Mesendoderm (in vitro differentiated cells): ENCODE measurements at regions not wholly inside any gene's neighbourhood (a gene's known extent, or its start where the extent isn't known, plus 50 kb on each side); places are given as distances from the start of the nearest gene placed in this dataset.

Source experiments
- DNase-seq: peaks from one replicate; pipeline ENCODE4 v3.0.0; 2013
- H2AK5ac ChIP-seq: 2 replicates; pipeline ENCODE4 v1.6.1; 2013; ENCODE audit warnings: low read length, inconsistent platforms
- H2BK120ac ChIP-seq: 2 replicates; pipeline ENCODE4 v1.6.1; 2013; ENCODE audit warnings: low read depth, mild to moderate bottlenecking, low read length, moderate library complexity, mixed read lengths
- H2BK15ac ChIP-seq: replicated peaks from 2 replicates; pipeline ENCODE4 v1.6.1; 2013; ENCODE audit warnings: low read depth, mild to moderate bottlenecking, moderate library complexity
- H2BK5ac ChIP-seq: 2 replicates; pipeline ENCODE4 v1.6.1; 2013; ENCODE audit warnings: low read length, inconsistent platforms
- H3K18ac ChIP-seq: 2 replicates; pipeline ENCODE4 v1.6.1; 2013; ENCODE audit warnings: mild to moderate bottlenecking, low read length, mixed read lengths
- H3K23ac ChIP-seq: one replicate; pipeline ENCODE4 v1.6.1; 2013; ENCODE audit warnings: low read length
- H3K27ac ChIP-seq: 2 replicates; pipeline ENCODE4 v1.5.1; 2013; ENCODE audit warnings: low read depth, mild to moderate bottlenecking, inconsistent platforms, low read length, moderate library complexity
- H3K27me3 ChIP-seq: 2 replicates; pipeline ENCODE4 v1.6.1; 2013; ENCODE audit warnings: low read length, control low read depth, mild to moderate bottlenecking, inconsistent platforms; ENCODE audit not compliant: insufficient read depth, poor library complexity
- H3K36me3 ChIP-seq: 2 replicates; pipeline ENCODE4 v1.6.1; 2013; ENCODE audit warnings: low read length, inconsistent platforms; ENCODE audit not compliant: control insufficient read depth, insufficient read depth
- H3K4ac ChIP-seq: one replicate; pipeline ENCODE4 v1.6.1; 2013; ENCODE audit warnings: low read depth, mild to moderate bottlenecking, low read length, moderate library complexity
- H3K4me1 ChIP-seq: 2 replicates; pipeline ENCODE4 v1.6.1; 2013; ENCODE audit warnings: low read depth, low read length, inconsistent platforms; ENCODE audit not compliant: control insufficient read depth
- H3K4me2 ChIP-seq: 2 replicates; pipeline ENCODE4 v1.6.1; 2013; ENCODE audit warnings: low read length
- H3K4me3 ChIP-seq: 2 replicates; pipeline ENCODE4 v1.5.1; 2013; ENCODE audit warnings: mild to moderate bottlenecking, low read length
- H3K56ac ChIP-seq: one replicate; pipeline ENCODE4 v1.6.1; 2013; ENCODE audit warnings: low read length
- H3K79me1 ChIP-seq: 2 replicates; pipeline ENCODE4 v1.6.1; 2013; ENCODE audit warnings: low read length, inconsistent platforms
- H3K79me2 ChIP-seq: 2 replicates; pipeline ENCODE4 v1.6.1; 2013; ENCODE audit warnings: mild to moderate bottlenecking, low read length; ENCODE audit not compliant: control insufficient read depth, insufficient read depth
- H3K9ac ChIP-seq: 2 replicates; pipeline ENCODE4 v1.6.1; 2013; ENCODE audit warnings: low read length, inconsistent platforms
- H4K5ac ChIP-seq: one replicate; pipeline ENCODE4 v1.6.1; 2013; ENCODE audit warnings: low read length
- H4K8ac ChIP-seq: one replicate; pipeline ENCODE4 v1.6.1; 2013; ENCODE audit warnings: low read depth, mild to moderate bottlenecking, control low read depth, low read length, moderate library complexity
- WGBS: extraction: QIAGEN DNeasy Blood & Tissue Kit; methylation state at CpG from one replicate; pipeline ENCODE4 v1.1.7; 2013; ENCODE audit warnings: low lambda C conversion rate, missing lambda C conversion rate; ENCODE audit not compliant: insufficient coverage; ENCODE audit errors: extremely low coverage; 5-methylcytosine and 5-hydroxymethylcytosine counted together

GRCh38 chr21:28805885-28806284 is 186.8 kb downstream of the LTN1 start:
- Histone ChIP-seq H3K4me2 (no peak overlapping the region), H3K79me1 (no peaks in the 10 kb centered on the region), H2BK15ac (no peak overlapping the region), H3K23ac (no peak overlapping the region), H3K18ac (no peak overlapping the region), H2BK5ac (no peak overlapping the region), H3K36me3 (no peaks in the 10 kb centered on the region), H2AK5ac (no peak overlapping the region), H3K4me1 (no peaks in the 10 kb centered on the region), H3K27me3 (no peaks in the 10 kb centered on the region), H3K27ac (no peak overlapping the region), H3K79me2 (no peaks in the 10 kb centered on the region), H3K4me3 (no peak overlapping the region), H4K8ac (no peak overlapping the region), H2BK120ac (no peak overlapping the region), H3K56ac (no peak overlapping the region), H3K9ac (no peak overlapping the region), H4K5ac (no peak overlapping the region), H3K4ac (no peak overlapping the region)
- DNase-seq: no peak
- no CpG with 5 or more reads among the region's 4 CpGs for WGBS

GRCh38 chr21:28804089-28804670 is 188.5 kb downstream of the LTN1 start:
- no peak overlapping the region for H3K4me2 ChIP-seq
- no peak overlapping the region for H4K5ac ChIP-seq
- H3K4me3 ChIP-seq: no peak overlapping the region
- no peak overlapping the region for H2BK5ac ChIP-seq
- no peak overlapping the region for H3K18ac ChIP-seq
- H3K4me1 ChIP-seq: no peaks in the 10 kb centered on the region
- no peak overlapping the region for H3K56ac ChIP-seq
- no peak overlapping the region for H3K9ac ChIP-seq
- H3K27me3 ChIP-seq: no peaks in the 10 kb centered on the region
- H3K27ac ChIP-seq: no peak overlapping the region
- no peak overlapping the region for H2AK5ac ChIP-seq
- H3K4ac ChIP-seq: no peak overlapping the region
- no peaks in the 10 kb centered on the region for H3K79me1 ChIP-seq
- H3K36me3 ChIP-seq: no peaks in the 10 kb centered on the region
- H4K8ac ChIP-seq: no peak overlapping the region
- WGBS: no CpG with 5 or more reads among the region's 3 CpGs
- no peak for DNase-seq
- H3K23ac ChIP-seq: no peak overlapping the region
- no peak overlapping the region for H2BK120ac ChIP-seq
- H2BK15ac ChIP-seq: no peak overlapping the region
- H3K79me2 ChIP-seq: no peaks in the 10 kb centered on the region

- Histone ChIP-seq H3K4me3 (no peak overlapping the region), H3K18ac (no peak overlapping the region), H3K4me1 (no peaks in the 10 kb centered on the region), H2BK5ac (no peak overlapping the region), H3K9ac (no peak overlapping the region), H3K79me1 (no peaks in the 10 kb centered on the region), H2BK120ac (no peak overlapping the region), H3K4me2 (no peak overlapping the region), H3K4ac (no peak overlapping the region), H4K5ac (no peak overlapping the region), H3K27ac (no peak overlapping the region), H3K27me3 (no peaks in the 10 kb centered on the region), H2AK5ac (no peak overlapping the region), H3K79me2 (no peaks in the 10 kb centered on the region), H3K36me3 (no peaks in the 10 kb centered on the region), H3K23ac (no peak overlapping the region), H2BK15ac (no peak overlapping the region), H4K8ac (no peak overlapping the region), H3K56ac (no peak overlapping the region)
- WGBS: no CpG with 5 or more reads among the region's 1 CpG
- no peak for DNase-seq
These were observed 190.8 kb downstream of the LTN1 start for GRCh38 chr21:28801906-28802305.

- H3K4me2 ChIP-seq: no peak overlapping the region
- H2BK120ac ChIP-seq: no peak overlapping the region
- H3K79me1 ChIP-seq: no peaks in the 10 kb centered on the region
- no peaks in the 10 kb centered on the region for H3K27me3 ChIP-seq
- H2BK15ac ChIP-seq: no peak overlapping the region
- no peak overlapping the region for H2BK5ac ChIP-seq
- no peak overlapping the region for H2AK5ac ChIP-seq
- H4K5ac ChIP-seq: no peak overlapping the region
- H3K56ac ChIP-seq: no peak overlapping the region
- no peak overlapping the region for H3K9ac ChIP-seq
- no peak overlapping the region for H3K23ac ChIP-seq
- no peaks in the 10 kb centered on the region for H3K4me1 ChIP-seq
- DNase-seq: no peak
- no peak overlapping the region for H3K18ac ChIP-seq
- no peak overlapping the region for H3K4ac ChIP-seq
- no peak overlapping the region for H3K4me3 ChIP-seq
- no CpG with 5 or more reads among the region's 7 CpGs for WGBS
- no peaks in the 10 kb centered on the region for H3K36me3 ChIP-seq
- no peak overlapping the region for H3K27ac ChIP-seq
- H4K8ac ChIP-seq: no peak overlapping the region
- no peaks in the 10 kb centered on the region for H3K79me2 ChIP-seq
These were observed 192.8 kb downstream of the LTN1 start for GRCh38 chr21:28799926-28800325.

- no peaks in the 10 kb centered on the region for H3K79me2 ChIP-seq
- no peak overlapping the region for H2AK5ac ChIP-seq
- no peak overlapping the region for H2BK120ac ChIP-seq
- H3K23ac ChIP-seq: no peak overlapping the region
- H2BK5ac ChIP-seq: no peak overlapping the region
- no peak overlapping the region for H4K5ac ChIP-seq
- no peak overlapping the region for H3K9ac ChIP-seq
- H3K36me3 ChIP-seq: no peaks in the 10 kb centered on the region
- H3K4me2 ChIP-seq: no peak overlapping the region
- H3K4ac ChIP-seq: no peak overlapping the region
- H3K27ac ChIP-seq: no peak overlapping the region
- WGBS: no CpG with 5 or more reads among the region's 1 CpG
- H3K27me3 ChIP-seq: no peaks in the 10 kb centered on the region
- H2BK15ac ChIP-seq: no peak overlapping the region
- no peak overlapping the region for H3K56ac ChIP-seq
- H4K8ac ChIP-seq: no peak overlapping the region
- H3K4me1 ChIP-seq: no peaks in the 10 kb centered on the region
- no peaks in the 10 kb centered on the region for H3K79me1 ChIP-seq
- no peak overlapping the region for H3K4me3 ChIP-seq
- no peak for DNase-seq
- H3K18ac ChIP-seq: no peak overlapping the region
These were observed 193.9 kb downstream of the LTN1 start for GRCh38 chr21:28798798-28799197.

- no peak overlapping the region for H3K4me2 ChIP-seq
- H2BK5ac ChIP-seq: no peak overlapping the region
- H3K23ac ChIP-seq: no peak overlapping the region
- no peak overlapping the region for H2BK120ac ChIP-seq
- H3K36me3 ChIP-seq: no peaks in the 10 kb centered on the region
- H3K56ac ChIP-seq: no peak overlapping the region
- no peak overlapping the region for H3K4me3 ChIP-seq
- no peak overlapping the region for H4K8ac ChIP-seq
- H3K79me2 ChIP-seq: no peaks in the 10 kb centered on the region
- no peak overlapping the region for H4K5ac ChIP-seq
- H3K27ac ChIP-seq: no peak overlapping the region
- WGBS: no CpG with 5 or more reads among the region's 1 CpG
- no peak overlapping the region for H3K18ac ChIP-seq
- H3K9ac ChIP-seq: no peak overlapping the region
- no peak overlapping the region for H3K4ac ChIP-seq
- H3K27me3 ChIP-seq: no peaks in the 10 kb centered on the region
- no peak overlapping the region for H2BK15ac ChIP-seq
- no peaks in the 10 kb centered on the region for H3K4me1 ChIP-seq
- H2AK5ac ChIP-seq: no peak overlapping the region
- H3K79me1 ChIP-seq: no peaks in the 10 kb centered on the region
- DNase-seq: no peak
These were observed 197.4 kb downstream of the LTN1 start for GRCh38 chr21:28795251-28795650.
